PC-3 (cell line): ENCODE measurements at regions not wholly inside any gene's neighbourhood (a gene's known extent, or its start where the extent isn't known, plus 50 kb on each side); places are given as distances from the start of the nearest gene placed in this dataset.

ENCODE experiments used
- ATAC-seq: fragments of 200-7000 bp; cut with Tn5 transposase; 2 replicates; pipeline ENCODE4 v1.9.1; 2020; ENCODE audit warnings: mild to moderate bottlenecking, moderate library complexity
- BruUV-seq: library from RNA; stranded (reverse); fragments of 400-500 nt; replicated peaks from 2 replicates; lab custom pipeline; 2021; lab: Mats Ljungman, UMichigan
- CTCF ChIA-PET: fragments of 300-600 bp; sonication (Branson Sonifier 250); formaldehyde crosslinking; loops from one replicate; lab custom pipeline; 2022; ENCODE audit warnings: antibody characterized with exemption; lab: Charles Lee
- POLR2A ChIA-PET: fragments of 300-600 bp; sonication (Branson Sonifier 250); formaldehyde crosslinking; loops from one replicate; lab custom pipeline; 2022; ENCODE audit warnings: antibody characterized with exemption; ENCODE audit not compliant: unreplicated experiment; lab: Charles Lee
- DNase-seq: peaks from one replicate; pipeline ENCODE4 v3.0.0-alpha.2; 2015
- H2AFZ ChIP-seq: fragments of 300-600 bp; sonication (generic); 2 replicates; pipeline ENCODE4 v1.6.0; 2016; ENCODE audit warnings: antibody characterized with exemption, low read length
- H3F3A ChIP-seq: fragments of 300-600 bp; sonication (generic); one replicate; pipeline ENCODE4 v1.6.0; 2017; ENCODE audit warnings: antibody characterized with exemption, low read length, control low read depth, mild to moderate bottlenecking; ENCODE audit not compliant: unreplicated experiment
- H3K27ac ChIP-seq: fragments of 300-600 bp; sonication (generic); 2 replicates; pipeline ENCODE4 v1.5.1; 2016; ENCODE audit warnings: mild to moderate bottlenecking, low read length
- H3K27me3 ChIP-seq: fragments of 300-600 bp; sonication (generic); 2 replicates; pipeline ENCODE4 v1.6.1; 2016; ENCODE audit warnings: low read length, mixed read lengths
- H3K36me3 ChIP-seq: fragments of 300-600 bp; sonication (generic); 2 replicates; pipeline ENCODE4 v1.6.1; 2016; ENCODE audit warnings: low read depth, mixed run types, low read length, mixed read lengths
- H3K4me1 ChIP-seq: fragments of 300-600 bp; sonication (generic); 2 replicates; pipeline ENCODE4 v1.5.1; 2016; ENCODE audit warnings: low read length; ENCODE audit not compliant: insufficient read depth
- H3K4me2 ChIP-seq: fragments of 300-600 bp; sonication (generic); 2 replicates; pipeline ENCODE4 v1.6.0; 2016; ENCODE audit warnings: low read length
- H3K4me3 ChIP-seq: fragments of 300-600 bp; sonication (generic); 2 replicates; pipeline ENCODE4 v1.5.1; 2016; ENCODE audit warnings: mild to moderate bottlenecking, low read length, mixed read lengths
- H3K79me2 ChIP-seq: fragments of 300-600 bp; sonication (generic); 2 replicates; pipeline ENCODE4 v1.6.1; 2017; ENCODE audit warnings: low read length, mixed read lengths
- H3K9ac ChIP-seq: fragments of 300-600 bp; sonication (generic); 2 replicates; pipeline ENCODE4 v1.6.0; 2016; ENCODE audit warnings: mild to moderate bottlenecking, low read length
- H3K9me2 ChIP-seq: fragments of 300-600 bp; sonication (generic); replicated peaks from 2 replicates; pipeline ENCODE4 v1.6.1; 2016; ENCODE audit warnings: mixed run types, low read length, mixed read lengths
- H3K9me3 ChIP-seq: fragments of 300-600 bp; sonication (generic); 2 replicates; pipeline ENCODE4 v1.6.1; 2016; ENCODE audit warnings: low read length, mixed read lengths
- H4K20me1 ChIP-seq: fragments of 300-600 bp; sonication (generic); 2 replicates; pipeline ENCODE4 v1.6.1; 2016; ENCODE audit warnings: low read length, mixed read lengths
- CTCF ChIP-seq: fragments of 300-600 bp; sonication (generic); conservative IDR thresholded peaks from 2 replicates; pipeline ENCODE4 v1.5.1; 2017; ENCODE audit warnings: antibody characterized with exemption, low read depth, mild to moderate bottlenecking, low read length
- EZH2 ChIP-seq: fragments of 300-600 bp; sonication (generic); IDR thresholded peaks from one replicate; pipeline ENCODE4 v1.6.1; 2017; ENCODE audit warnings: antibody characterized with exemption, mild to moderate bottlenecking, low read length; ENCODE audit not compliant: unreplicated experiment
- EZH2phosphoT487 ChIP-seq: fragments of 300-600 bp; sonication (generic); IDR thresholded peaks from 2 replicates; pipeline ENCODE4 v1.6.1; 2018; ENCODE audit warnings: mild to moderate bottlenecking, antibody characterized with exemption, low read length, borderline replicate concordance
- intact Hi-C: fragments of 100-400 bp; cut with micrococcal nuclease; formaldehyde crosslinking; loops from 2 replicates; pipeline ENCODE4 v1.9.0; 2023

GRCh38 chr3:40790746-40791145 is 266.0 kb downstream of the ZNF621 start:
- Histone ChIP-seq H3K4me1 (no peaks in the 10 kb centered on the region), H3K4me3 (no peak overlapping the region), H3K36me3 (no peaks in the 10 kb centered on the region), H3K9me2 (no peaks in the 10 kb centered on the region), H3K4me2 (no peak overlapping the region), H3F3A (no peaks in the 10 kb centered on the region), H2AFZ (no peak overlapping the region), H3K27me3 (peaks cover 5% of the 10 kb centered on the region), H4K20me1 (no peaks in the 10 kb centered on the region), H3K79me2 (no peaks in the 10 kb centered on the region), H3K9ac (no peak overlapping the region), H3K27ac (no peak overlapping the region), H3K9me3 (0 out of 2 replicates have a peak, but pooled peaks cover 2% of the 10 kb centered on the region)
- POLR2A ChIA-PET = no interaction called here
- intact Hi-C loops = no loop called here
- no peak for TF ChIP-seq CTCF
- no peak for TF ChIP-seq EZH2
- TF ChIP-seq EZH2phosphoT487 = no peak
- CTCF ChIA-PET = no interaction called here
- DNase-seq (no peak), ATAC-seq (no peak)
- BruUV-seq = no TSS peak

- H3K9me3 ChIP-seq = 0 out of 2 replicates have a peak, but pooled peaks cover 7% of the 10 kb centered on the region
- BruUV-seq = no TSS peak
- H3K79me2 ChIP-seq = no peaks in the 10 kb centered on the region
- ChIA-PET POLR2A (no interaction called here), CTCF (no interaction called here)
- DNase-seq (no peak), ATAC-seq (no peak)
- no peak overlapping the region for H3K9ac ChIP-seq
- H3K36me3 ChIP-seq = no peaks in the 10 kb centered on the region
- no peak overlapping the region for H3K27ac ChIP-seq
- intact Hi-C loops = no loop called here
- H3F3A ChIP-seq = no peaks in the 10 kb centered on the region
- no peak overlapping the region for H2AFZ ChIP-seq
- H3K9me2 ChIP-seq = no peaks in the 10 kb centered on the region
- TF ChIP-seq CTCF = no peak
- TF ChIP-seq EZH2phosphoT487 = no peak
- no peak for TF ChIP-seq EZH2
- H3K4me3 ChIP-seq = no peak overlapping the region
- H3K27me3 ChIP-seq = no peaks in the 10 kb centered on the region
- H4K20me1 ChIP-seq = no peaks in the 10 kb centered on the region
- H3K4me2 ChIP-seq = no peak overlapping the region
- no peaks in the 10 kb centered on the region for H3K4me1 ChIP-seq
Observed at GRCh38 chr3:40793730-40794129, 269.0 kb downstream of the ZNF621 start.

- H3K9me2 ChIP-seq = no peaks in the 10 kb centered on the region
- no peaks in the 10 kb centered on the region for H3K27me3 ChIP-seq
- TF ChIP-seq EZH2 (no peak), EZH2phosphoT487 (no peak), CTCF (no peak)
- H3K4me1 ChIP-seq = peaks cover 20% of the 10 kb centered on the region
- intact Hi-C loops = no loop called here
- ATAC-seq (peak; percentile 42), DNase-seq (peak; percentile 90)
- ChIA-PET POLR2A (no interaction called here), CTCF (interaction anchor here (0.6 kb wide), 1 partner anchor 916 kb away, joined by 3 read pairs; no protein-coding TSS in a partner anchor)
- no peaks in the 10 kb centered on the region for H3K79me2 ChIP-seq
- H4K20me1 ChIP-seq = no peaks in the 10 kb centered on the region
- H2AFZ ChIP-seq = no peak overlapping the region
- no peaks in the 10 kb centered on the region for H3K36me3 ChIP-seq
- peak overlapping the region; percentile 29 for H3K27ac ChIP-seq
- H3K9ac ChIP-seq = no peak overlapping the region
- H3K4me2 ChIP-seq = peak overlapping the region; percentile 67
- no peak overlapping the region for H3K4me3 ChIP-seq
- no TSS peak for BruUV-seq
- H3K9me3 ChIP-seq = 0 out of 2 replicates have a peak, but pooled peaks cover 7% of the 10 kb centered on the region
- H3F3A ChIP-seq = no peaks in the 10 kb centered on the region
Observed at GRCh38 chr3:40800343-40800742, 275.6 kb downstream of the ZNF621 start.
